Ectodermal cell (in vitro differentiated cells): ENCODE measurements at regions not wholly inside any gene's neighbourhood (a gene's known extent, or its start where the extent isn't known, plus 50 kb on each side); places are given as distances from the start of the nearest gene placed in this dataset.

ENCODE experiments used
- H3K27ac ChIP-seq: 2 replicates; pipeline ENCODE4 v1.7.0; 2013; ENCODE audit warnings: mild to moderate bottlenecking, low read depth, low read length; ENCODE audit not compliant: insufficient read depth, poor library complexity, severe bottlenecking
- H3K27me3 ChIP-seq: 2 replicates; pipeline ENCODE4 v1.7.0; 2013; ENCODE audit warnings: mild to moderate bottlenecking, low read length; ENCODE audit not compliant: insufficient read depth, control insufficient read depth, poor library complexity, severe bottlenecking
- H3K36me3 ChIP-seq: one replicate; pipeline ENCODE4 v1.7.0; 2013; ENCODE audit warnings: low read length; ENCODE audit not compliant: control insufficient read depth, insufficient read depth
- H3K4me1 ChIP-seq: one replicate; pipeline ENCODE4 v1.7.0; 2013; ENCODE audit warnings: low read length; ENCODE audit not compliant: control insufficient read depth, insufficient read depth
- H3K4me3 ChIP-seq: 2 replicates; pipeline ENCODE4 v1.7.0; 2013; ENCODE audit warnings: low read depth, low read length, control low read depth; ENCODE audit not compliant: insufficient read depth
- H3K9me3 ChIP-seq: 2 replicates; pipeline ENCODE4 v1.7.0; 2013; ENCODE audit warnings: mild to moderate bottlenecking, low read length, moderate library complexity; ENCODE audit not compliant: control insufficient read depth
- WGBS, 2 experiments: methylation state at CpG; one replicate each; pipeline ENCODE4 v1.1.7; 2013; ENCODE audit warnings: missing lambda C conversion rate in 2 of 2; 5-methylcytosine and 5-hydroxymethylcytosine counted together

DNA sequence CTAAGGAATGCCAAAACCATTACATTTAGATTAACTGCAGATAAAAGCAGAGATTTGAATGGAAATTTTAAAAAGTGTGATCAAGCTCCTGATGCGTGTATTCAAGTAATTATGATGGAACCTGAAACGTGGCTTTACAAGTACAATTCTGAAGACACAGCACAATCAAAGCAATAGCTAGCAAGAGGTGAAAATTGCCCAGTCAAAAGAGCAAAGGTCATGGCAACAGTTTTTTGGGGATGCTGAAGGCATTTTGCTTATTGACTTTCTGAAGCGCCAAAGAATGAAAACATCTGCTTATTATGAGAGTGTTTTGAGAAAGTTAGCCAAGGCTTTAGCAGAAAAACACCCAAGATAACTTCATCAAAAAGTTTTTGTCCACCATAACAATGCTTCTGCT is 389.6 kb upstream of the TENM4 start:
- 81 to 88% methylated on average over 3 of the region's 3 CpGs for WGBS, 2 experiments
- Histone ChIP-seq H3K9me3 (no peaks in the 10 kb centered on the region), H3K4me1 (no peaks in the 10 kb centered on the region), H3K27me3 (no peaks in the 10 kb centered on the region), H3K36me3 (no peaks in the 10 kb centered on the region), H3K4me3 (no peak overlapping the region), H3K27ac (no peak overlapping the region)

DNA sequence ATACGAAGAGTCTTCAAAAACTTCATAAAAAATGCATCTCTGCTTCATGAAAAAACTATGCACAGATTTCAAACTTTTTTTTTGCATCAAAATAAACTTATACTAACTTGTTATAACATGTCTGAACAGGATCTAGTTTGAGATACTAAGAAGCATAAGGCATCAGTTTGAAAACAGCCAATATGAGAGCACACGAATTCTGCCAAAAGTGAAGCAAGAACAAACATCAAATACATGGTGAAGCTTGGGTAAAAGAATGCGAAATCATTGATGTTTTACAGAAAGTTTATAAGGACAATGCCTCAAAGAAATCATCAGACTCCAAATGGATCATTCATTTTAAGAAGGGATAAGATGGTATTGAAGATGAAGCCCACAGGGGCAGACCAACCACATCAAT is 389.1 kb upstream of the TENM4 start:
- WGBS, 2 experiments: 92 to 96% methylated on average over 3 of the region's 3 CpGs
- H3K4me3 ChIP-seq: no peak overlapping the region
- no peaks in the 10 kb centered on the region for H3K9me3 ChIP-seq

GRCh38 chr11:79822766-79823165 is 381.9 kb upstream of the TENM4 start:
- Histone ChIP-seq H3K9me3 (no peaks in the 10 kb centered on the region), H3K27ac (no peak overlapping the region), H3K4me3 (no peak overlapping the region), H3K4me1 (no peaks in the 10 kb centered on the region), H3K27me3 (no peaks in the 10 kb centered on the region), H3K36me3 (no peaks in the 10 kb centered on the region)
- WGBS, 2 experiments: 94% methylated on average over 3 of the region's 3 CpGs; no CpG with 5 or more reads in 1 of the 2 experiments

More for the DNA sequence above, 389.1 kb upstream of the TENM4 start:
- no peaks in the 10 kb centered on the region for H3K4me1 ChIP-seq
- no peak overlapping the region for H3K27ac ChIP-seq
- no peaks in the 10 kb centered on the region for H3K36me3 ChIP-seq
- H3K27me3 ChIP-seq: no peaks in the 10 kb centered on the region

GRCh38 chr11:79813551-79813950 is 372.7 kb upstream of the TENM4 start:
- Histone ChIP-seq H3K4me1 (no peaks in the 10 kb centered on the region), H3K4me3 (no peak overlapping the region), H3K27ac (no peak overlapping the region), H3K9me3 (no peaks in the 10 kb centered on the region), H3K36me3 (no peaks in the 10 kb centered on the region), H3K27me3 (no peaks in the 10 kb centered on the region)
- WGBS, 2 experiments: 74 to 77% methylated on average over 3 of the region's 3 CpGs

- H3K36me3 ChIP-seq: no peaks in the 10 kb centered on the region
- no peaks in the 10 kb centered on the region for H3K9me3 ChIP-seq
- WGBS, 2 experiments: 86 to 89% methylated on average over 2 of the region's 2 CpGs
Observed at GRCh38 chr11:79809487-79809886, 368.7 kb upstream of the TENM4 start.

GRCh38 chr11:79807506-79807905 is 366.7 kb upstream of the TENM4 start:
- no peak overlapping the region for H3K4me3 ChIP-seq
- H3K27me3 ChIP-seq: no peaks in the 10 kb centered on the region
- 92 to 95% methylated on average over 1 to 2 of the region's 2 CpGs for WGBS, 2 experiments
- no peaks in the 10 kb centered on the region for H3K36me3 ChIP-seq
- no peaks in the 10 kb centered on the region for H3K4me1 ChIP-seq
- no peaks in the 10 kb centered on the region for H3K9me3 ChIP-seq
- no peak overlapping the region for H3K27ac ChIP-seq

More at GRCh38 chr11:79809487-79809886, 368.7 kb upstream of the TENM4 start:
- Histone ChIP-seq H3K27me3 (no peaks in the 10 kb centered on the region), H3K4me3 (no peak overlapping the region), H3K4me1 (no peaks in the 10 kb centered on the region), H3K27ac (no peak overlapping the region)

GRCh38 chr11:79796704-79797103 is 355.9 kb upstream of the TENM4 start:
- Histone ChIP-seq H3K27ac (no peak overlapping the region), H3K27me3 (no peaks in the 10 kb centered on the region), H3K36me3 (no peaks in the 10 kb centered on the region), H3K4me3 (no peak overlapping the region), H3K4me1 (peaks cover 4% of the 10 kb centered on the region), H3K9me3 (no peaks in the 10 kb centered on the region)
- WGBS, 2 experiments: 93 to 96% methylated on average over 1 of the region's 1 CpG

DNA sequence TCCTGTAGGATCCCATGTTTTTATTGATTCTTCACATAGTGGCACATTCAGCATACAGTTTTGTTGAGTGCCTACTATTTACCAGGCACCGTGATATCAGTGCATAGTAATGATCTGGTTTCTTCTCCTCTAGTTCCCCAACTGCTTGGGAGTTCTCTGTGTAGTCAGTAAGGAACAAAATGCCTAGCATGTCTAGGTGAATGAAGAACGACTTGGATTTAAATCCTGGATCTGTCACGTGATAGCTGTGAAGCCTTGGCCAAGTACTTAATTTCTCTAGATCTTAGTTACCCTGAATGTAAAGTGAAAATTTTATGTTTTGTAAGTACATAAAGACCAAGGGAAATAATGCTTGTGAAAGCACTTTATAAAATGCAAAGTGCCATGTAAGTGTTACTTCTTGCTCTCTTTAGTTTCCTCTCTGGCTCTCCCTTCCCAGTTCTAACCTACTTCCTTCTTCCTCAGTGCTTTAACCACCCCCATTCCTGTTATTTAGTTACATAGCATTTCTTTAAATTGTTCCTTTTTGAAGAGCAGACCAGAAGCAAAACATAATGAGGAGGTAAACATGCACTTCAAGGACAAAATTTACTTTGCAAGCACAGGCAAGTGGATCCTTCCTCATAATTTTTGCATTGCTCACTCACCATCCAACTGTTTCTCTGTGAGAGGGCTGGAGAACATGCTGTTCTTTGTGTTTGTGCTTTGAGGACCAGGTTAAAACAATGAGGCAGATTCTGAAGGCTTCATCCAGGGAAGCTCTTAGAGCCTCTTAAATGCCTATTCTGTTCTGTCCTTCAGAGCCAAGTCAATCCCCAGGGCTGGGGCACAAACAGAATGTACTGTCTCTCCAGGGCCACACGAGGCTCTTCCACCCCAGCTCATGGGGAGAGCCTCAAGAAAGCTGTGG is 353.9 kb upstream of the TENM4 start:
- Histone ChIP-seq H3K27me3 (no peaks in the 10 kb centered on the region), H3K4me3 (no peak overlapping the region), H3K27ac (no peak overlapping the region), H3K4me1 (peaks cover 4% of the 10 kb centered on the region), H3K9me3 (no peaks in the 10 kb centered on the region), H3K36me3 (no peaks in the 10 kb centered on the region)
- 82 to 83% methylated on average over 4 of the region's 4 CpGs for WGBS, 2 experiments

DNA sequence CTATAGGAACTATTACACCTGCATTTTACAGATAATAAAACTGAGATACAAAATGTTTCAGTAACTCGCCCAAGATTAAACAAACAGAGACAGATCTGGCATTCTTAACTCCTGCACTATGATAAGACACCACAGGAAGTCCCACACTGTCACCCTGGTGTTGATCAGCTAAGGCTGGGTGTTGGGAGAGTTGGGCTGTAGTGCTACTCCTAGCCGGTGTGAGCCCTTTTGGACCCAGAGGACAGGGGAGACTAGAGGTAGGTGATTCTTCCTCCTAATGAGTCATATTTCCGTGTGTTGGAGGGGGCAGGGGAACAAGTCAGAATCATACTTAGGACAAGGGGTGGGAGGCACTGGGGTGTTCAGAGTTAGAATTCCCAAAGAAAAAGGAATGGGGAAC is 353.2 kb upstream of the TENM4 start:
- peaks cover 4% of the 10 kb centered on the region for H3K4me1 ChIP-seq
- 93% methylated on average over 3 of the region's 3 CpGs for WGBS, 2 experiments
- no peaks in the 10 kb centered on the region for H3K9me3 ChIP-seq
- no peak overlapping the region for H3K27ac ChIP-seq
- no peaks in the 10 kb centered on the region for H3K27me3 ChIP-seq
- no peak overlapping the region for H3K4me3 ChIP-seq
- H3K36me3 ChIP-seq: no peaks in the 10 kb centered on the region

- Histone ChIP-seq H3K4me3 (no peak overlapping the region), H3K36me3 (no peaks in the 10 kb centered on the region), H3K9me3 (no peaks in the 10 kb centered on the region), H3K4me1 (no peaks in the 10 kb centered on the region), H3K27me3 (no peaks in the 10 kb centered on the region), H3K27ac (no peak overlapping the region)
- WGBS, 2 experiments: no CpG with 5 or more reads among the region's 1 CpG
Observed at GRCh38 chr11:79786961-79787360, 346.1 kb upstream of the TENM4 start.
